ENCODE measurements at regions not wholly inside any gene's neighbourhood (a gene's known extent, or its start where the extent isn't known, plus 50 kb on each side); places are given as distances from the start of the nearest gene placed in this dataset.

GRCh38 chr10:107383357-107383756, 218.9 kb upstream of the SORCS1 start:
- no peak for DNase-seq
- Histone ChIP-seq H3K56ac (ENCODE audit: extremely low read depth, insufficient read depth, low read length) (no peak overlapping the region), H3K9me3 (ENCODE audit: control insufficient read depth, insufficient read depth, low read length) (peaks cover 9% of the 10 kb centered on the region; the same call in 1 of the 2 replicates), H3K18ac (ENCODE audit: low read depth, low read length) (no peak overlapping the region), H3K27me3 (ENCODE audit: control insufficient read depth, insufficient read depth, low read length) (no peaks in the 10 kb centered on the region), H3K4me2 (ENCODE audit: low read depth, low read length) (no peak overlapping the region), H2BK15ac (ENCODE audit: low read depth, low read length) (no peak overlapping the region), H3K4me3 (ENCODE audit: insufficient read depth, low read depth, low read length) (no peak overlapping the region), H4K5ac (ENCODE audit: low read depth, low read length) (no peak overlapping the region), H2AK9ac (replicated peaks; ENCODE audit: low read depth, low read length, poor library complexity) (no peak overlapping the region), H3K4ac (ENCODE audit: low read depth, low read length) (no peak overlapping the region), H3K27ac (ENCODE audit: insufficient read depth, low read length) (no peak overlapping the region), H4K20me1 (ENCODE audit: insufficient read depth, low read length) (no peaks in the 10 kb centered on the region), H3K4me1 (ENCODE audit: control insufficient read depth, insufficient read depth, low read length) (no peaks in the 10 kb centered on the region), H2BK120ac (ENCODE audit: low read depth, low read length) (no peak overlapping the region), H3K14ac (replicated peaks; ENCODE audit: low read depth, low read length) (no peak overlapping the region), H3K79me1 (ENCODE audit: low read depth in 1 of 2, low read length in 2 of 2) (no peaks in the 10 kb centered on the region), H4K91ac (ENCODE audit: insufficient read depth, low read depth, low read length) (no peak overlapping the region), H3K36me3 (ENCODE audit: control insufficient read depth, insufficient read depth, low read length) (no peaks in the 10 kb centered on the region), H4K8ac (ENCODE audit: low read depth in 2 of 2, low read length in 2 of 2) (no peak overlapping the region), H3K9ac (ENCODE audit: low read depth, low read length) (no peak overlapping the region), H3K9me1 (ENCODE audit: insufficient read depth, low read length) (no peaks in the 10 kb centered on the region), H2AK5ac (ENCODE audit: low read depth, low read length) (no peak overlapping the region), H2BK20ac (ENCODE audit: low read depth, low read length) (no peak overlapping the region), H2BK5ac (ENCODE audit: low read depth, low read length, poor library complexity, severe bottlenecking) (no peak overlapping the region), H3K23ac (ENCODE audit: low read depth, low read length) (no peak overlapping the region), H2AFZ (replicated peaks; ENCODE audit: low read length, poor library complexity) (no peak overlapping the region)
- TF ChIP-seq RCOR1 (IDR thresholded peaks at IDR 0.05; ENCODE audit: insufficient replicate concordance, low read length) (no peak), MAZ (IDR thresholded peaks at IDR 0.05; ENCODE audit: borderline replicate concordance, low read depth, low read length) (no peak), MAFK (IDR thresholded peaks at IDR 0.05; ENCODE audit: low read depth, low read length) (no peak), ELK1 (IDR thresholded peaks at IDR 0.05; ENCODE audit: borderline replicate concordance, low read depth, low read length) (no peak), USF2 (IDR thresholded peaks at IDR 0.05; ENCODE audit: low read depth, low read length) (no peak), POLR2A (IDR thresholded peaks at IDR 0.05; ENCODE audit: low read depth, low read length) (no peak), FOS (IDR thresholded peaks at IDR 0.05; ENCODE audit: low read depth, low read length) (no peak), NFE2L2 (IDR thresholded peaks at IDR 0.05; ENCODE audit: low read depth, low read length) (no peak), CEBPB (IDR thresholded peaks at IDR 0.05; ENCODE audit: low read depth, low read length) (no peak), BHLHE40 (IDR thresholded peaks at IDR 0.05; ENCODE audit: low read depth, low read length) (no peak), RAD21 (IDR thresholded peaks at IDR 0.05; ENCODE audit: low read length) (no peak), CHD1 (IDR thresholded peaks at IDR 0.05; ENCODE audit: low read depth, low read length) (no peak), CTCF (conservative IDR thresholded peaks at IDR 0.05; ENCODE audit: low read depth, low read length) (no peak), MXI1 (IDR thresholded peaks at IDR 0.05; ENCODE audit: borderline replicate concordance, low read depth, low read length) (no peak)
- dilution Hi-C loops (cut with HindIII; ENCODE audit: low sequenced_read_pairs, unreplicated experiment) = no loop called here
- in situ Hi-C loops (cut with MboI; ENCODE audit: low sequenced_read_pairs) = no loop called here
- WGBS, 2 experiments (ENCODE audit: extremely low coverage in 2 of 2, insufficient read length in 1 of 2) = no CpG with 5 or more reads among the region's 3 CpGs
- no TSS peak for BruUV-seq (replicated peaks)
- ChIA-PET CTCF (no interaction called here), POLR2A (ENCODE audit: unreplicated experiment) (no interaction called here)
- ATAC-seq (ENCODE audit: low read depth) = no peak
- intact Hi-C loops (cut with micrococcal nuclease) = no loop called here

Data from IMR-90 (cell line).